DLD1 (cell line): ENCODE measurements at regions not wholly inside any gene's neighbourhood (a gene's known extent, or its start where the extent isn't known, plus 50 kb on each side); places are given as distances from the start of the nearest gene placed in this dataset.

Experiments
- in situ Hi-C: cut with HindIII; loops from 2 replicates; pipeline ENCODE4 v1.10.0; 2017; ENCODE audit warnings: low sequenced_read_pairs

GRCh38 chr6:28766426-28766825 is 157.4 kb downstream of the TRIM27 start:
- in situ Hi-C loops: no loop called here

DNA sequence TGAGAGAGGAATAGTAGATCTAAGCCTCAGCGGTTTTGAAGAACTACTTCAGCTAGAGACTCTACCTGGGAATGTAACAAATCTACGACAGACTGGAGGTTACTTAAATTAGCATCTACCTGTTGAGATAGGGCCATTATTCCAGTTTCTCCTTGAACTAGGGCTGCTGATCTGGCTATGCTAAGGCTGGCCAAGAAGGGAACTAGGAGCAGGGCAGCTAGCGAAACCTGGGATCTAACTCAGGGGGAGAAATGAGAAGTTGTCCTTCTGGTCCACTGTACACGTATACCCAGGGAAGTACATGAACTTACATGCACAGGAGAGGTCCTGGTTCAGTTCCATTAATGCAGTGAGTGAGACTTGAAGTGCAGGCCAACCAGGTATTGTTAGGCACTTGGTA is 156.7 kb downstream of the TRIM27 start:
- in situ Hi-C loops: no loop called here

DNA sequence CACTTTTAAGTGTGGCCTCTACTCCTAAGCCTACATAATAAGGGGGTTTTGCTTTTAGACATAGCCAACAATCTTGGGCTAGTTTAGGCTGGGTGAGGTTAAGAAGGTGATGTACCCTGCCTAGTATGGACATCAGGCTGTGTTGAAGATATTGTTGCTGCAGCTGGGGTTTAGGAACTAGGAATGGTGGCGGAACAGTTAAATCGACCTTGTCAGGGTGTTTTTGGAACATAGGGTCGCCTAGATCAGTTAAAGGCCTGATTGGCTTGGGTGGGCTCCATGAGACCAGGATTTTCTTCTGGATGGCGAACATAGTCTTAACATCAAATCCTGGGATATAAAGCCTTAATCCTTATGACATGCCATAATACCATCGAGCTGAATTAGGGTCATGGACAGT is 156.1 kb downstream of the TRIM27 start:
- in situ Hi-C loops: no loop called here

DNA sequence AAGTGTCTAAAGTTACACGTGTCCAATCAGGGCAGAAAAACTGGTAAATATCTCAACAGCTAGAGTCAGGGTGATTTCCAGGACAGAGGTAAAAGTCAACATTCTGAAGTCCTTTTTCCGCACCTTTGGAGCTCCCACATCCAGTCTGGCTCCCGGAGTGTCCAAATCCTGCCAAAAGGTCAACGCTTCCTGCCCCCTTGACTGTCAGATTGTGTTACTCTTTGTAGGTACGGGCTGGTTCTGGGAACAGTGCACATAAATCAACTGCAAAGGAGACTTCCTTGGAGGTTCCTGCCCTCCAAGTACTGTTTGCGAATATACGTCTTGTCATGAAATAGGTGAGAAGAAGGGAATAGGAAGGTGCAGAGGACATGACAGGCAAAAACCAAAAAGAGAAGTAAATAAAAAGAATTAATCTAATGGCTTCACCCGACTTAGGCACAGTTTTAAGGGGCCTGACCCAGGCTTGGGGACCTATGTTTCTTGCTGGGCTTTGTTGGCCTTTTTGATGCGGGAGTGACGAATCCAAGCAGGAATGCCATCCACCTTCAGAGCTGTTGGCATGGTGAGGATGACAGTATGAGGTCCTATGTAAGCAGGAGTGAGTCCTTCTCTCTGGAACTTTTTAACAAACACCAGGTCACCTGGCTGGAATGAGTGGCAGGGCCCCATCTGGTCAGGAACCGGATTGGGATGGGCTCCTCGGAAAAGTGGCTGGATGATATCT is 155.4 kb downstream of the TRIM27 start:
- in situ Hi-C loops: no loop called here

GRCh38 chr6:28769626-28770402 is 154.0 kb downstream of the TRIM27 start:
- in situ Hi-C loops: no loop called here

GRCh38 chr6:28770732-28771131 is 153.1 kb downstream of the TRIM27 start:
- in situ Hi-C loops: no loop called here

GRCh38 chr6:28771401-28772267 is 152.2 kb downstream of the TRIM27 start:
- in situ Hi-C loops: no loop called here

DNA sequence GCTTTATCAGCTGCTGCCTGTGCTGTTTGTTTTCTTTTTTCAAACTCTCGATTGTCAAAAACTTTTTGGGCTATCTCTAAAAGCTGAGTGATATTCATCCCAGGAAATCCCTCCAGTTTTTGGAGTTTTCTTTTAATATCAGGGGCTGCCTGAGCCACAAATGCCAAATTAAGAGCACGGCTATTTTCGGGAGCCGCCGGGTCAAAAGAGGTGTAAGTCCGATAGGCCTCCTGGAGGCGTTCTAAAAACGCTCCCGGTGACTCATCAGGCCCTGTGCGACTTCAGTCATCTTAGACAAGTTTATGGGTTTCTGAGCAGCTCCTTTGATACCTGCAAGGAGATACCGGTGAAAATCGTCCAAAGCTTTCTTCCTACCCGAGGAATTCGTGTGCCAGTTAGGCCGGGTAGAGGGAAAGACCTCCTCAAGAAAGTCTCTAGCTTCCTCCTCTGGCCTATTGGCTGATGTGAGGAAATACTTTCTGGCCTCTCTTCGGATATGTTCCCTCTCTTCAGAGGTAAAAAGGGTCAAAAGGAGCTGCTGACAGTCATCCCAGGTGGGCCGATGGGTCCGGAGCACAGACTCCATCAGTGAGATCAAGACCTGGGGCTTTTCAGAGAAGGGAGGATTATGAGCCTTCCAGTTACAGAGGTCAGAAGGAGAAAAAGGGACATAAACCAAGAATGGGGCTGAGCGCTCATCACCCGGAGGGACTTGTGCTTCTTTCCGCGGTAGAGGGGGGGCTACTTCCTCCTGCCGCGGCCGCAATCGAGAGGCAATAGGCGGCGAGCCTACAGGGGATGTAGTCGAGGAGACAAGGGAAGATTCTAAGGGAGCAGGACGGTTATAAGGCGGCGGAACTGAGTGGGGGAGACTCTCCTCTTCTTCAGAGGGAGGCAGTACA is 151.1 kb downstream of the TRIM27 start:
- in situ Hi-C loops: no loop called here

GRCh38 chr6:28774292-28775051 is 149.3 kb downstream of the TRIM27 start:
- in situ Hi-C loops: no loop called here

DNA sequence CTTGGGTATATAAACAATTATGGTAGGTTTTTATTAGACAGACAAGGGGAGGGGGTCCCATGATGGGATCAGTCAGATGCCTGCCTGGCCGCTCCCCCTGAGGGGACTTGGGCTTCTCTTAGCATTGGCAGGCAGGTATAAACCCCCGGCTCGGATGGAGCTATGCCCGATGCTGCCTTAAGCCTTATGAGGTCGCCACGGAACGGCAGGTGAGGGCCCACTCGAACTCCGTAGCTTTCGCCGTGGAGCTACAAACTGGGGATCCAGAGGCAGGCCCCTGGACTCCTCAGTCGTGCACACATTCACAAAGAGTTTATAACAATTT is 148.8 kb downstream of the TRIM27 start:
- in situ Hi-C loops: no loop called here

- in situ Hi-C loops: no loop called here
Observed at GRCh38 chr6:28775405-28776129, 148.2 kb downstream of the TRIM27 start.

DNA sequence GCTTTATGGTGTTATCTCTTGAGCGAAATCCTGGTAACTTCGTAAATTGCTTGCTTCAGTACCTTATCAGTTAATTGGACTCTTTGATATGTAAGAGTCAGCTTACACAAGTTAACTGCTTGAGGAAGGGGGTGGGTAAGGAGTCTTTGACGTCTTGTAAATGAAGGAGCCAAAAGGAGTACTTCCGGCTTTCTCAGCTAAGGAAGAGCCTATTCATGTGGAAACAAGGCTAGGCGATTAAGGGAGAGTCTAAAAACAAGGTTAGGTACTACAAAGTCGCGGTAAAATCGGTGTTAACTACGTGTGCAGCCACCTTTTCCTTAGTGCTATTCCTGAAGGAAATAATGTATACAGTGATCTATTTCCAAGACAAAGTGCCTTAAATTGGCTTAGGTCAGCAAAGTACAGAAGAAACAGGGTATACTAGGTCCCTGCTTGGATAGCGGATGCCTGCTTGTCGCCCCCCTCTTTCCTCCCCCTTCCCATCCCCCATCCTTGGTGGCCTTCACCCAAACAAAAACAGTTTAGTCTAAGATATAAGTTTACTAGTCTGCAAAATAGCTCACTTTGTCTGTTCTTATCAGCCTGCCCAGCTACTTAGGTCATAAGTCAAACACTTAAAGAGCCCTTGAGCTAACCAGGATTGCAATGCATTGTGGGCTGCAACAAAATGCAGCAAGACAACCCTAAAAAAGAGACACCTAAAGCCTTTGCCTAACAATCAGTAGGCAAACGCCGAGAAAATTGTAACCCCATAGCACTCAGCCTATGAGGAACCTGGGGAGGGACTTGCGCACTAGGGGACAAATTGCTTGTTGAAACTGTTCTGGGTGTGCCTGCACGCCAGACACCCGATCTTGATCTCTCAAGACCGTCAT is 147.3 kb downstream of the TRIM27 start:
- in situ Hi-C loops: no loop called here

GRCh38 chr6:28777147-28777461 is 146.7 kb downstream of the TRIM27 start:
- in situ Hi-C loops: no loop called here

DNA sequence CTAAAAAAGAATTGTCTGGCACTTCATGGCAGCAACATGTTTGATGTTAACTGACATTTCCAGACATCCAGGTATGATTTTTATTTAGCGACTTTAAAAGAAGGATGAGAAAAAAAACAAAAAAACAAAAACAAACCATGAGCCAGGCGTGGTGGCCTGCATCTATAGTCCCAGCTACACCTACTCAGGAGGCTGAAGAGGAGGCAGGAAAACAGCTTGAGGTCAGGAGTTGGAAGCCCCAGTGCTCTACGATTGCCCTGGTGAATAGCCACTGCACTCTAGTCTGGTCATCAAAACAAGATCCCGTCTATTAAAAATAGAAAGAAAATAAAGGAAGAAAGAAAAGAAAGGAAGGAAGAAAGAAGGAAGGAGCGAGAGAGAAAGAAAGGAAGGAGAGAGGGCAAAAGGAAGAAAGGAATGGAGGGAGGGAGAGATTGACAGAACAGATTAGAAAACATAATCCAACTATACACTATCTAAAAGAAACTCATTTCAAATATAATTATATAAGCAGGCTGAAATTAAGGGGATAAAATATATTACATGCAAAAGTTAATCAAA is 141.6 kb downstream of the TRIM27 start:
- in situ Hi-C loops: no loop called here

DNA sequence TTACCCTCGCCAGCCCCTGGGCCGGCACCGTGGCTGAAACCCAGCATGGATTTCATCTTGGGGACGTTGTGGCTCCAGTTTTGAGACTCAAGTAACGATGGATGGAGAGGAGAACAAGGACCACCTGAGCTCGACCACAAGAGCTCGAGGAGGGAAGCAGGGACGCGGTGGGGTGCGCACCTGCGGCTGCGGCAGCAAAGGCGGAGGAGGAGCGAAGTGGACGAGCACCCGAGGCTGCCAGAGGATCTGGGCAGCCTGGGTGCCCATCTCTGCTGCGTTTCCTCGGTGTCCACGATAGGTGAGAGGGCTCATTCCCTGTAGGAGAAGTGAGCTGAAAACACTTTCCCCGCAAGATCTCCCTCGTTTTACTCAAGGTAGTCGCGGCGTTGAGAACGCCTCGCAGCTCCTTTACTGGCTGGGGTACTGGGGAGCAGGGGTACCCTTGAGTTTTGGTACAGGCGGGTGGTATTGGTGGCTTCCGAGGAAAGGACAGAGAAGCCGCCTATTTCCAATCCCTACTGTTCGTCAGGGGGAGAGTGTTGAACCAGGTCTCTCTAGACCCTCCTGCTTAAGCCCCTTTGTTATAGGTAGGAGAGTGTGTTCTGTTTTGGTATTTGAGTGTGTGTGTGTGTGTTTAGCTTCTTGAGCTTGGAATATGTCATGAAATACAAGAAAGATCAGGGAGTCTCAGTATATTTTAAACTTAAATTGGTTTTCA is 137.7 kb downstream of the TRIM27 start:
- in situ Hi-C loops: no loop called here

DNA sequence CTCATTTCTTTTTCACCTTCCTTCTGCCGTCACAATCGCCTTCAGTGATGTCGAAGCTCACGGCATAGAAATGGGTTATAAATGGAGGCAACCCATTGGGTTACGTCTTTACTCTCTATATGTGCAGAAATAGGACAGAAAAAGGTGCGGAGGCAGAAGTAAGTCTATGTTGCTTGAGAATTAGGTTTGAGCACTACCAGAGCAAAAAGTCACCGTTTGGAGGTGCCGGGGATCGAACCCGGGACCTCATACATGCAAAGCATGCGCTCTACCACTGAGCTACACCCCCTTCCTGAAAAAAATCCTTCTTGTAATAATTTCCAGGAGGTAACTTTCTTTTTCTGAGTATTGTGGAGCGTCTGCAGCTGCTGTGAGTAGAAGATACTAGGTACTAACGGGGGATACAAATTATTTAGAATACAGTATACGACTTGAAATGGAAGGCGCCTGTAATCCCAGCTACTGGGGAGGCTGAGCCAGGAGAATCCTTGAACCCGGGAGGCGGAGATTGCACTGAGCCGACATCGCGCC is 134.2 kb downstream of the TRIM27 start:
- in situ Hi-C loops: no loop called here

DNA sequence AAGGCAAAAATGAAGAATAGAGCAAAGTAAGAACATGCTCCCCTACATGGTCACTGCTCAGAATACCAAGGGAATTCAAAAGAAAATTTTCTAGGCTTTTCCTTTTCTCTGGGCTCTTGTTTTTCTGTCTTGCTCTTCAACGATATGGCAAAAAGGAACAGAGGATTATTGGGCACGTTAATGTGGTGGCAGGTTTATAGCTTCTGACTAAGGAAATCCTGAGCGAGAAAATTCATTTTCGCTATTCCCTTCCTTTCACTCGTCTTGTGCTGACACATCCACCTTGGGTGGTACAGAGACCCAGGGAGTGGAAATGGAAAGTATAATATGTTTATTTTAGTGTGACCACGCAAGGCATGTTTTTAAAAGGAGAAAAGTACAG is 132.8 kb downstream of the TRIM27 start:
- in situ Hi-C loops: no loop called here
